ENCODE measurements at regions not wholly inside any gene's neighbourhood (a gene's known extent, or its start where the extent isn't known, plus 50 kb on each side); places are given as distances from the start of the nearest gene placed in this dataset.

GRCh38 chr4:71275004-71275403 is 63.8 kb upstream of the SLC4A4 start:
- no peak for TF ChIP-seq POLR2A (IDR thresholded peaks at IDR 0.05)
- no peak for TF ChIP-seq CTCF (IDR thresholded peaks at IDR 0.05)
